Panc1 (cell line): ENCODE measurements at regions not wholly inside any gene's neighbourhood (a gene's known extent, or its start where the extent isn't known, plus 50 kb on each side); places are given as distances from the start of the nearest gene placed in this dataset.

Experiments
- ATAC-seq: fragments of 200-7000 bp; cut with Tn5 transposase; 2 replicates; pipeline ENCODE4 v1.9.1; 2020; ENCODE audit warnings: mild to moderate bottlenecking, moderate library complexity
- BruUV-seq: library from RNA; stranded (reverse); fragments of 400-500 nt; replicated peaks from 2 replicates; lab custom pipeline; 2021; lab: Mats Ljungman, UMichigan
- CTCF ChIA-PET: fragments of 300-600 bp; sonication (Branson Sonifier 250); formaldehyde crosslinking; loops from one replicate; lab custom pipeline; 2022; ENCODE audit warnings: antibody characterized with exemption; lab: Charles Lee
- POLR2A ChIA-PET: fragments of 300-600 bp; sonication (Branson Sonifier 250); formaldehyde crosslinking; loops from one replicate; lab custom pipeline; 2022; ENCODE audit warnings: antibody characterized with exemption; lab: Charles Lee
- DNase-seq: peaks from one replicate; pipeline ENCODE4 v3.0.0-alpha.2; 2010; ENCODE audit warnings: low read depth, low spot score
- H3K27ac ChIP-seq: 2 replicates; pipeline ENCODE4 v1.5.1; 2011; ENCODE audit warnings: mild to moderate bottlenecking, low read length, inconsistent platforms
- H3K27me3 ChIP-seq: fragments of 200-500 bp; sonication (Bioruptor generic); 2 replicates; pipeline ENCODE4 v1.6.0; 2014; ENCODE audit warnings: low read length, inconsistent platforms; ENCODE audit not compliant: control insufficient read depth, insufficient read depth
- H3K36me3 ChIP-seq: fragments of 200-500 bp; sonication (Bioruptor generic); 2 replicates; pipeline ENCODE4 v1.5.1; 2014; ENCODE audit warnings: inconsistent platforms, mild to moderate bottlenecking, low read length, moderate library complexity; ENCODE audit not compliant: control insufficient read depth, insufficient read depth
- H3K4me1 ChIP-seq: 2 replicates; pipeline ENCODE4 v1.5.1; 2011; ENCODE audit warnings: inconsistent platforms, mild to moderate bottlenecking, low read length, moderate library complexity; ENCODE audit not compliant: control insufficient read depth, insufficient read depth
- H3K4me3 ChIP-seq, 2 experiments: 2 replicates each; pipeline ENCODE4 v1.5.1; 2011 to 2012; ENCODE audit warnings: low read depth in 2 of 2, low read length in 2 of 2, mild to moderate bottlenecking in 2 of 2, inconsistent platforms in 1 of 2, moderate library complexity in 1 of 2
- H3K9me3 ChIP-seq: fragments of 200-500 bp; sonication (Bioruptor generic); 2 replicates; pipeline ENCODE4 v1.5.1; 2014; ENCODE audit warnings: low read depth, mild to moderate bottlenecking, inconsistent platforms, low read length, moderate library complexity; ENCODE audit not compliant: control insufficient read depth, insufficient read depth
- CTCF ChIP-seq: fragments of 450-650 bp; IDR thresholded peaks from 2 replicates; pipeline ENCODE4 v1.5.1; 2017; ENCODE audit warnings: mild to moderate bottlenecking
- POLR2AphosphoS5 ChIP-seq: IDR thresholded peaks from 2 replicates; pipeline ENCODE4 v1.6.1; 2012; ENCODE audit warnings: mild to moderate bottlenecking, low read depth, low read length, moderate library complexity
- REST ChIP-seq, 2 experiments: IDR thresholded peaks; 2 replicates each; pipeline ENCODE4 v1.6.1; 2011 to 2012; ENCODE audit warnings: low read depth in 2 of 2, control low read depth in 1 of 2, low read length in 1 of 2, mild to moderate bottlenecking in 1 of 2, moderate library complexity in 1 of 2; ENCODE audit not compliant: insufficient read depth in 1 of 2
- SIN3A ChIP-seq: IDR thresholded peaks from 2 replicates; pipeline ENCODE4 v1.6.1; 2012; ENCODE audit warnings: low read depth, mild to moderate bottlenecking, low read length, moderate library complexity, borderline replicate concordance; ENCODE audit not compliant: insufficient read depth
- TCF7L2 ChIP-seq: IDR thresholded peaks from 2 replicates; pipeline ENCODE4 v1.6.1; 2011; ENCODE audit warnings: mild to moderate bottlenecking, low read depth, low read length, inconsistent platforms
- in situ Hi-C: cut with HindIII; loops from 2 replicates; pipeline ENCODE4 v1.10.0; 2016; ENCODE audit warnings: low sequenced_read_pairs, low pct_unique_long_range_greater_than_20kb
- intact Hi-C: fragments of 100-400 bp; cut with micrococcal nuclease; formaldehyde crosslinking; loops from one replicate; pipeline ENCODE4 v1.10.0; 2022; ENCODE audit not compliant: unreplicated experiment

- ChIA-PET CTCF (no interaction called here), POLR2A (interaction anchor here (0.6 kb wide), 1 partner anchor 85 kb away, joined by 3 read pairs; no protein-coding TSS in a partner anchor)
- H3K9me3 ChIP-seq, result no peaks in the 10 kb centered on the region
- TF ChIP-seq SIN3A, result no peak
- TF ChIP-seq POLR2AphosphoS5, result no peak
- TF ChIP-seq REST (IDR thresholded peaks at IDR 0.05; ENCODE audit: insufficient read depth in 1 of 2, low read depth in 2 of 2, low read length in 1 of 2), result no peak
- TF ChIP-seq TCF7L2, result no peak
- TF ChIP-seq CTCF, result no peak
- ATAC-seq, result no peak
- no peak overlapping the region for H3K27ac ChIP-seq
- no peaks in the 10 kb centered on the region for H3K36me3 ChIP-seq
- in situ Hi-C loops, result no loop called here
- no peak overlapping the region for H3K4me3 ChIP-seq
- no TSS peak for BruUV-seq
- no peaks in the 10 kb centered on the region for H3K4me1 ChIP-seq
- intact Hi-C loops, result no loop called here
- no peaks in the 10 kb centered on the region for H3K27me3 ChIP-seq
- no peak for DNase-seq
These were observed 136.3 kb upstream of the SERP2 start for GRCh38 chr13:44237276-44237767.

GRCh38 chr13:44237881-44238421, 135.7 kb upstream of the SERP2 start:
- ATAC-seq (no peak), DNase-seq (no peak)
- POLR2A ChIA-PET, result interaction anchor here (0.6 kb wide), 1 partner anchor 86 kb away, joined by 3 read pairs; no protein-coding TSS in a partner anchor
- no peaks in the 10 kb centered on the region for H3K36me3 ChIP-seq
- in situ Hi-C loops (no loop called here), intact Hi-C loops (no loop called here)
- H3K9me3 ChIP-seq, result no peaks in the 10 kb centered on the region
- no peak overlapping the region for H3K4me3 ChIP-seq
- no TSS peak for BruUV-seq
- H3K4me1 ChIP-seq, result no peaks in the 10 kb centered on the region
- no peak overlapping the region for H3K27ac ChIP-seq
- TF ChIP-seq REST (IDR thresholded peaks at IDR 0.05; ENCODE audit: insufficient read depth in 1 of 2, low read depth in 2 of 2, low read length in 1 of 2), result no peak
- H3K27me3 ChIP-seq, result no peaks in the 10 kb centered on the region
- CTCF ChIA-PET, result no interaction called here
